HEK293T (cell line): ENCODE measurements at regions not wholly inside any gene's neighbourhood (a gene's known extent, or its start where the extent isn't known, plus 50 kb on each side); places are given as distances from the start of the nearest gene placed in this dataset.
"Not testable (repeated sequence)": the region's sequence is repeated elsewhere in the genome, so short reads cannot be mapped to it uniquely, and the experiment has no call there.

ENCODE experiments used
- BHLHE40 ChIP-seq: fragments of 450-650 bp; IDR thresholded peaks from 2 replicates; pipeline ENCODE4 v1.6.1; 2016; ENCODE audit warnings: mild to moderate bottlenecking, moderate library complexity, borderline replicate concordance
- CTBP1 ChIP-seq: fragments of 450-650 bp; IDR thresholded peaks from 2 replicates; pipeline ENCODE4 v1.6.1; 2016; ENCODE audit warnings: borderline replicate concordance
- ELF4 ChIP-seq: fragments of 450-650 bp; IDR thresholded peaks from 2 replicates; pipeline ENCODE4 v1.6.1; 2017; ENCODE audit warnings: antibody characterized with exemption
- FOXA1 ChIP-seq: fragments of 450-650 bp; IDR thresholded peaks from 2 replicates; pipeline ENCODE4 v1.6.1; 2016; ENCODE audit warnings: mild to moderate bottlenecking
- FOXK2 ChIP-seq: fragments of 450-650 bp; IDR thresholded peaks from 2 replicates; pipeline ENCODE4 v1.6.1; 2016; ENCODE audit warnings: mild to moderate bottlenecking
- FOXM1 ChIP-seq: fragments of 450-650 bp; IDR thresholded peaks from 2 replicates; pipeline ENCODE4 v1.6.1; 2017; ENCODE audit warnings: mild to moderate bottlenecking, borderline replicate concordance
- HDGF ChIP-seq: fragments of 450-650 bp; IDR thresholded peaks from 2 replicates; pipeline ENCODE4 v1.6.1; 2017; ENCODE audit warnings: antibody characterized with exemption, borderline replicate concordance
- L3MBTL2 ChIP-seq: fragments of 450-650 bp; conservative IDR thresholded peaks from 2 replicates; pipeline ENCODE4 v1.6.1; 2016; ENCODE audit warnings: mild to moderate bottlenecking
- LEF1 ChIP-seq: fragments of 450-650 bp; IDR thresholded peaks from 2 replicates; pipeline ENCODE4 v1.6.1; 2017; ENCODE audit warnings: mild to moderate bottlenecking, borderline replicate concordance
- SP1 ChIP-seq: fragments of 450-650 bp; IDR thresholded peaks from 2 replicates; pipeline ENCODE4 v1.6.1; 2017
- SUZ12 ChIP-seq: fragments of 450-650 bp; IDR thresholded peaks from 2 replicates; pipeline ENCODE4 v1.6.1; 2016; ENCODE audit warnings: mild to moderate bottlenecking
- ZNF384 ChIP-seq: fragments of 450-650 bp; IDR thresholded peaks from 2 replicates; pipeline ENCODE4 v1.6.1; 2016

- TF ChIP-seq FOXK2, BHLHE40, SUZ12, SP1, HDGF, ELF4, FOXA1, LEF1, L3MBTL2, FOXM1, ZNF384, CTBP1: not testable (repeated sequence)
These were observed 93.7 kb upstream of the FAM90A26 start for GRCh38 chr4:9076486-9076885.
